NOMO-1 treated with DMSO at 0.1 percent for 48 hours (cell line): ENCODE measurements at regions not wholly inside any gene's neighbourhood (a gene's known extent, or its start where the extent isn't known, plus 50 kb on each side); places are given as distances from the start of the nearest gene placed in this dataset.

ENCODE experiments used
- DNase-seq: peaks from one replicate; lab custom pipeline; 2025; ENCODE audit not compliant: unreplicated experiment; lab: John Stamatoyannopoulos, UW

DNA sequence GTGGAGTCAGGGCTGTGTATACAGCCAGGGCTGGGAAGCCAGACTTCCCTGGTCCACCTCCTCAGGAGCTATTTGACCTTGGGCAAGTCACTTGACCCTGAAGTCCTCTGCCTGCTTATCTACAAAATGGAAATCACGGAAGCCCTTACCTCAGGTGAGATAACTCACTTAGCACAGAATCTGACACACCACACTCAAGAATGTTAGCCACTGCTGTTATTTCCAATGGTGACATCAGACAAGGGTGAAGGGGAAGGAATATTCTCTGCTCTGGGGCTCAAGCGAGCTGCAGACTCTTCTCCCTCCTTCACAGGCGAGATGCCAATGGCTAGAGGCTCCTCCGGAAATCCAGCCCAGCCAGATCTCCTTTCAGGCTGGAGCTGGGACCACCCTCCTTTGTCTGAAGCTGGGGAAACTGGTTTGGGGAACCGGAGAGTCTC is 189.6 kb downstream of the HAUS1 start:
- no peak for DNase-seq

DNA sequence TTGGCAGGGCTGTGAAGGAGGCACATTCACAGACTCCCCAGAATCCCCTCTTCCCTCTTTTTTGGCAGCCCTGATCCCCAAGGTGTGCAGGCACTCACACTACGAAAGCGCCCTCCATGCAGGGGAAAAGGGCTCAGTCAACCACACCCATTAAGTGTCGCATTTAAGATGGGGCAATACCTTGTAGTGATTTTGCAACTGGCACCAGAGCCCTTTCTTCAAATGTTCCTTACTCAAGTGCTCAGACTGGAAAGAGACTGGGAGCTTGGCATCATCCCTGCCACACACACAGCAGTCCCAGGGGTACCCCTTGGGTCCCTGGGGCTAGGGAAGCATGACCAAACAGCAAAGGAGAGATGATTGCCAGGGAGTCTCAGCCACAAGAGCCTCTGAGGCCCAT is 190.1 kb downstream of the HAUS1 start:
- DNase-seq, result peak; percentile 41

GRCh38 chr18:46294751-46295150 is 190.6 kb downstream of the HAUS1 start:
- DNase-seq, result no peak

- no peak for DNase-seq
Measured at GRCh38 chr18:46295416-46295815, 191.2 kb downstream of the HAUS1 start.

- no peak for DNase-seq
Measured at GRCh38 chr18:46296656-46297055, 192.5 kb downstream of the HAUS1 start.

- no peak for DNase-seq
Measured at GRCh38 chr18:46297124-46297523, 192.9 kb downstream of the HAUS1 start.

DNA sequence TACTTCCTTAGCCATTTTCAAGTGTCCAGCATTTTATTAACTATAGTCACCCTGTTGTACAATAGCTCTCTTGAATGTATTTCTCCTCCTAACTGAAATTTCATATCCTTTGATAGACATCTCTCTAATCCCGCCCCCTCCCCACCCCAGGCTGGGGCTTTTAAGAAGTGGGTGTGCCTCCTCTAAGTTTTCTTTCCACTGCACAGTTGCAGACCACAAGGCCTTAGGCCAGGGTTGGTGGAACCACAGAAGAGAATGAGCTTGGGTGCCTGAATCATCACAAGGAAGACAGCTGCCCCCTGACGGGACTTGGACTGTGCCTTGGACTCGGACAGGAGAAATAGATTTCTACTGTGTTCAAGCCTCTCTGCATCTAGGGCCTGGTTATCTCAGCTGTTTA is 193.4 kb downstream of the HAUS1 start:
- DNase-seq, result peak; percentile 15

DNA sequence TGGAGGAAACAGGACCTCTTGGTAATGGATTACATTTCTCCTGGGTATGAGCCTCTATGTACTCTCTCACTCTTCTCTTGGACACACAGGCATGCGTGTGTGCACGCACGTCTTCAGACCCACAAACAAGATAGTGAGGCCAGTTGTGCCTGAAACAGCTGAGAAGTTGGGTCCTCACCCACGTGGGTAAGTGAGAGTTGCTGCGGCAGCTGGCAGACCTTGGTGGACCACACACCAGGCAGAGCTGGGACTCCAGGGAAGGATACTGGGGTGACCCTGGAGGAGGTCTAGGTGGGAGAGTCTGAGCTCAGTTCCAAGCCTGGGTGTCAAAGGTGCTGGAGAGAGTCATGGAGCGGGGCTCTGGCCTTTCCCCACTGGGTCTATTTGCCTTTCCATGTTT is 194.3 kb downstream of the HAUS1 start:
- no peak for DNase-seq

GRCh38 chr18:46299465-46300008 is 195.4 kb downstream of the HAUS1 start:
- no peak for DNase-seq

DNA sequence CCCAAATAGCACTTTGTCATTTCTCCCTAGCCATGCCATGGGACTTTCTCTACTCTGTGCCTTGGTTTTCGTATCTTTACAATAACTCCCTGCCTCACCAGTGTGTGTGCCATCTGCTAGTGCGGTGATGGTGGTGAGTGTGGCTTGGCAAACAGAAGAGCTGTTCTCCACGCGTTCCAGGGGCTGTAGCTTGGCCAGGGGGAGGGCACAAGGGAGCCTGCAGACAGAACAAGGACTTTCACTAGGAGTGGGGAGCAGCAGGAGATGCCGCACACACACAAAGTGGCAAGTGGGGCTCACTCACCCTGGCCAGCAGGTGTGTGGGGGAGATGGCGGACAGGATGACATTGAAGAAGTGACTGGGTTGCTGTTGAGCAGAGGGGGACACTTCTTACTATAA is 196.9 kb downstream of the HAUS1 start:
- no peak for DNase-seq

GRCh38 chr18:46301571-46301970 is 197.4 kb downstream of the HAUS1 start:
- DNase-seq, result no peak

DNA sequence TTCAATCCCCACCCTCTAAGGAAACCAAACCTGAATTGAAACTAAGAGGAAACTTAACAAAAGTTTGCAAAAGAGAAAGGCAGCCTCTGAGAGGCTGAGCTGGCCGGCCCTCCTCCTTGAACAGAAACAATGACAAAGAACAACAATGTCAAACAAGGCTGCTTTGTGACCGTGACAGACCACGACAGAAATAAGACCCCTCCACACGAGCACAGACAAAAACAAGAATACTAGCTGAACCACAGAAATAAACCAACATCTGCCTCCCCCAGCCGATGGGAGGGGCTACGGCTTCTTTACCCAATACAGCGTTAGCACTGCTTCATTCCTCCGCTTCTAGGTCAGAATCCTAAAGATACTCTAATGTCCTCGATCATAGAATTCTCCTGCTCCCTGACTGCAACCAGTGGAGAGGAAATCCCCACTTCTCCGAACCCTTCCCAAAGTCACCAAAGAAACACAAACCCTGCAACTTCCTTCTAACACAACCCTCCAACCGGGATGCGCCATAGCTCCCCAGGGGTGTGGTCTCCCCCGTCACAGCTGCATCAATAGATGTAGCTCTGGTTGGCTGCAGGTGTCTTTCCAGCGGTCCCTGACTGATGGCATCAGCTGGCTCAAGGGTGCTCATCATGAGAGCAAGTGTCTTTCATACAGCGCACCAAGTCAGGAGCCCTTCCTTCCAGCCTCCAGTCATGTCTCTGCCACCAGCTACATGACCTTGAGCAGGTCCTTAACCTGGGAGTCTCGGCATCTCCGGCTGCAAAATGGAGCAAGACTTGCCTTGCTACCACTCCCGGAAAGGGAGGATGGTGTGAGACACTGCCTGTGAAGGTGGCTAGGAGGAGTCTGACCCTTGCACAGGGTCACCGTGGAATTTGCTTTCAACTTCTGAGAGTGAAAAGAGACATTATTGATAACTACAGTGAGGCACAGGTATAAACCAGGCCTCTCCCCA is 198.6 kb downstream of the HAUS1 start:
- DNase-seq, result no peak

DNA sequence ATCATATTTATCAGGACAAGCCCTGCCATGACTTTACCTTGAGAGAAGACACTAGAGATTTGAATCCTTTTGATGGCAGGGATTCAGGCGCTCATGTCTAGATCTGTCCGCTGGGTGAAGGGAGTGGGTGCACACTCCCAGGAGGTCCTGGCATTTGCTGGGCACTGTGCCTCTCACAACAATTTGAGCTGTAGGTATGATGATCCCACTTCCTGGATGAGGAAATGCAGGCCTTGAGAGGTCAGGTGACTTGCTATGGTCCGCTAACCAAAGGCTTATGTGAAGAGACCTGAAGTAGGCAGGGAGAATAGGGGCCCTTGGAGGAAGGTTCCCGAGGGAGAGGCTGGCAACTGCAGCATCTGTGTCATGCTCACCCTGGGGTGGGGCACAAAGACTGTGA is 206.1 kb downstream of the HAUS1 start:
- no peak for DNase-seq

- no peak for DNase-seq
Measured at GRCh38 chr18:46310675-46311345, 206.6 kb downstream of the HAUS1 start.

DNA sequence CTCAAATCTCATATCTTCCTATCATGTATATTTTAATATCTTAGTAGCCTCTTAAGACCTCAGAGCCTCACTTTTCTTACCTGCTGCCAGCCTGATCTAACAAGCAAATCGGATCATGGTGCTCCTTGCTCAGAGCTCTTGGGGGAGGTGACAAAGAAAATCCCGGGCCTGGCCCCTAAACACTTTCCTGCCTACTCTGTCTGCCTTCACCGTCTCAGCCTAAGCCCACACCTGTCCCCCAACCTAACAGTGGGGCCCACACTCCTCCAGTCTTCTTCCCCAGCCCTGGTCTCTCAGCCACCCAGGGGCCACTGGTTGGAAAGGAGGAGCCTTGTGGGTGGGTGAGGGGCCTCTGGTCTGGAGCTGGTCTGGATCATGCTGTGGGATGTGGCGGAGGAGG is 207.3 kb downstream of the HAUS1 start:
- DNase-seq, result no peak

GRCh38 chr18:46312221-46312620 is 208.0 kb downstream of the HAUS1 start:
- DNase-seq, result no peak

GRCh38 chr18:46313521-46313920 is 209.3 kb downstream of the HAUS1 start:
- no peak for DNase-seq

- no peak for DNase-seq
Measured at GRCh38 chr18:46314011-46314410, 209.8 kb downstream of the HAUS1 start.

DNA sequence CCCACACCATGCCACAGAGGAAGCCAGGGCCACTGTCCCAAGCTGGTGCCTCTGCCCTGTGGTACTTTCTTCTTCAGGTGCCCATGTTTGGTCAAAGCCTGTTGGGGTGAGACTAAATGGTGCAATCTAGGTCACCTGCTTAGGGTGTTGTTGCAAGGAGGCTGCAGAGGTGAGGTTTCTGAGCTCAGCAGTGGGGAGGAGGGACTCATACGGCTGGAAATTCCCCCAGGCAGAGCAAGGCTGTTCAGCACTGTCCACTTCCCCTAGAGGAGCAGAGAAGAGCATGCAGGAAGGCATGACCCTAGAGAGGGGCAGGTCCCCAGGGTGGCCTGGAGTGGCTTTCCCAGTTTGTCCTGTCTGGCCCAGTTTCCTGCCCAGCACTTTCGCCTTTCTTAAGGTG is 211.0 kb downstream of the HAUS1 start:
- no peak for DNase-seq

DNA sequence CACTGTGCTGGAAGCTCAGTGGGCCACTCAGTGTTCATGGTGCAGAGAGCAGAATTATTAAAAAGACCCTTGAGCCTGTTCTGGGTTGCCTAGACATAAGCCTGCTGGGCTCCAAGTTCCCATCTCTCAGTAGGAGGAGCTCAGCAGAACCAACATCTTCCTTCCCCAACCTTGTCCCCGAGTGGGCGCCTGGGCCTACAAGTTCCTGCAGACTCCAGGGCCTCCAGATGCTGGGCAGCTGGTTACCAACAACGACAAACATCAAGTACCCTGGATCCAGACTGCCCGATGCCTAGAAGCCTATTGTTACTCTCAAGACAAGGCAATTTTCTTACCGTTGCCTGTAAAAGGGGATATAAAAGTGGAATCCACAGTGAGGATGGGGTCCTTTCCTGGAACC is 214.2 kb downstream of the HAUS1 start:
- DNase-seq, result no peak

DNA sequence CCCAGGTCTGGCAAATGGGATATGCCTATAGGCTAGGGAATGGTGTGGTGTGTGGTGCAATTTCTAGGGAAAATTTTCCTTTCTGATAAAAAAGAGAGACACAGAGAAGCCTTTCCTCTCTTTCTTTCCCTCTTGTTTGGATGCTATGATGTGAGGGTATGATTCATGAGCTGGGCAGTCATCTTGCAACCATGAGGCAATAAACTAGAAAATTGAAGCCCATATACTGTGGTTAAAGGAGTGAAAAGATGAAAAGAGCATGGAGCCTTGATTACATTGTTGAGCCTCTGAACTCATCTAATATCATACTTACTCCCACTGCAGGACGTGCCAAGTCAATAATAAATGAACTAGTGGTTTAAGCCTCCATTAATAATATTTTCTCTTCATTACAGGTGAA is 215.6 kb downstream of the HAUS1 start:
- DNase-seq, result no peak

DNA sequence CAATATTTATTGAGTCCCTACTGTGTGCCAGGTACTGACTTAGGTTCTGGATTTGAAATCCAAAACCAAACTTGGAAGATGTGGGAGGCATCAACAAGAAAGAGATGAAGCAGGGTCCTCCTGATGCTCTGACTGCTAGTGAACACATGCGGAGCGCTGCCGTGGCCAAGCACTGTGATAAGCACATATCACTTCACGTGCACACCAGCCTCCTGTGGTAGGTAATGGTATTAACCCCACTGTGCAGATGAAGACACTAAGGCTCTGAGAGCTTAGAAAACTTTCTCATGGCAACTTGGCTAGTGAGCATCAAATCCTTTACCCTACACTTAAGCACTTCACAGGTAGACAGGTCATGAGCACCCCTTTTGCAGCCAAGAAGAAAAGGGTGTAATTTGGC is 216.1 kb downstream of the HAUS1 start:
- no peak for DNase-seq
